Neutrophil (primary cell): ENCODE measurements at regions not wholly inside any gene's neighbourhood (a gene's known extent, or its start where the extent isn't known, plus 50 kb on each side); places are given as distances from the start of the nearest gene placed in this dataset.

Source experiments
- H3K27ac ChIP-seq: fragments of 200-600 bp; sonication (generic); 2 replicates; pipeline ENCODE4 v1.5.1; 2016; ENCODE audit warnings: mild to moderate bottlenecking, moderate library complexity
- H3K27me3 ChIP-seq: fragments of 200-600 bp; sonication (generic); 2 replicates; pipeline ENCODE4 v1.6.0; 2016; ENCODE audit warnings: mild to moderate bottlenecking
- H3K36me3 ChIP-seq: fragments of 200-600 bp; sonication (generic); 2 replicates; pipeline ENCODE4 v1.5.1; 2017
- H3K4me1 ChIP-seq, 2 experiments: fragments of 200-600 bp in 1 of 2; sonication (generic) in 1 of 2; 1 replicate in 1 of 2; 2 replicates in 1 of 2; pipeline versions ENCODE4 v1.5.1 to v1.6.1; 2013 to 2016; ENCODE audit warnings: low read depth in 1 of 2, low read length in 1 of 2, mild to moderate bottlenecking in 1 of 2, moderate library complexity in 1 of 2; ENCODE audit not compliant: control insufficient read depth in 1 of 2, insufficient read depth in 1 of 2
- H3K4me3 ChIP-seq, 2 experiments: fragments of 200-600 bp in 1 of 2; sonication (generic) in 1 of 2; 1 replicate in 1 of 2; 2 replicates in 1 of 2; pipeline ENCODE4 v1.5.1; 2013 to 2016; ENCODE audit warnings: low read depth in 1 of 2, low read length in 1 of 2, mild to moderate bottlenecking in 1 of 2, moderate library complexity in 1 of 2
- H3K9me3 ChIP-seq: fragments of 200-600 bp; sonication (generic); 2 replicates; pipeline ENCODE4 v1.5.1; 2016
- TF ChIP-seq, protein P1 (sequence below): fragments of 200-600 bp; sonication (generic); IDR thresholded peaks from 2 replicates; pipeline ENCODE4 v1.5.1; 2016; ENCODE audit warnings: antibody characterized with exemption

DNA sequence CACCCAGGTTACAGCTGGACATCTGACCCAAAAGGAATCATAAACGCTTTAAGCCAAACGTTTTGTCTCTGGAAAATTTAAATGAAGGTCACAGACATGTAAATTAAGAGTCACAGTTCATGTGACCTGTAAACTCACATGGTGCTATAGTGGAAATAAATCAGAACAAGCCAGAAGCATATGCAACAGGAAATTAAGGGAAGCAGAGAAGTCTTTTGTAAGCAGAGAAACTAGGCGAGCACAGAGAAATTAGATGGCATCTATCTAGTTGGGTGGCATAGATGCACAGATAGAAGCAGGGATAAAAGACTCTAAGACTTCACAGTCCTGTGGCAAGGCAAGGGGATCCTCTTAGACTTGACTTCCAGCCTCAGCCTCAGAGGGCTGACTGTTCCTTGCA is 264.8 kb downstream of the GASK1B start:
- Histone ChIP-seq H3K27me3 (no peaks in the 10 kb centered on the region), H3K27ac (no peak overlapping the region), H3K4me3 (no peak overlapping the region), H3K36me3 (no peaks in the 10 kb centered on the region), H3K4me1 (no peaks in the 10 kb centered on the region), H3K9me3 (no peaks in the 10 kb centered on the region)
- TF ChIP-seq, protein P1, sequence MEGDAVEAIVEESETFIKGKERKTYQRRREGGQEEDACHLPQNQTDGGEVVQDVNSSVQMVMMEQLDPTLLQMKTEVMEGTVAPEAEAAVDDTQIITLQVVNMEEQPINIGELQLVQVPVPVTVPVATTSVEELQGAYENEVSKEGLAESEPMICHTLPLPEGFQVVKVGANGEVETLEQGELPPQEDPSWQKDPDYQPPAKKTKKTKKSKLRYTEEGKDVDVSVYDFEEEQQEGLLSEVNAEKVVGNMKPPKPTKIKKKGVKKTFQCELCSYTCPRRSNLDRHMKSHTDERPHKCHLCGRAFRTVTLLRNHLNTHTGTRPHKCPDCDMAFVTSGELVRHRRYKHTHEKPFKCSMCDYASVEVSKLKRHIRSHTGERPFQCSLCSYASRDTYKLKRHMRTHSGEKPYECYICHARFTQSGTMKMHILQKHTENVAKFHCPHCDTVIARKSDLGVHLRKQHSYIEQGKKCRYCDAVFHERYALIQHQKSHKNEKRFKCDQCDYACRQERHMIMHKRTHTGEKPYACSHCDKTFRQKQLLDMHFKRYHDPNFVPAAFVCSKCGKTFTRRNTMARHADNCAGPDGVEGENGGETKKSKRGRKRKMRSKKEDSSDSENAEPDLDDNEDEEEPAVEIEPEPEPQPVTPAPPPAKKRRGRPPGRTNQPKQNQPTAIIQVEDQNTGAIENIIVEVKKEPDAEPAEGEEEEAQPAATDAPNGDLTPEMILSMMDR = no peak

DNA sequence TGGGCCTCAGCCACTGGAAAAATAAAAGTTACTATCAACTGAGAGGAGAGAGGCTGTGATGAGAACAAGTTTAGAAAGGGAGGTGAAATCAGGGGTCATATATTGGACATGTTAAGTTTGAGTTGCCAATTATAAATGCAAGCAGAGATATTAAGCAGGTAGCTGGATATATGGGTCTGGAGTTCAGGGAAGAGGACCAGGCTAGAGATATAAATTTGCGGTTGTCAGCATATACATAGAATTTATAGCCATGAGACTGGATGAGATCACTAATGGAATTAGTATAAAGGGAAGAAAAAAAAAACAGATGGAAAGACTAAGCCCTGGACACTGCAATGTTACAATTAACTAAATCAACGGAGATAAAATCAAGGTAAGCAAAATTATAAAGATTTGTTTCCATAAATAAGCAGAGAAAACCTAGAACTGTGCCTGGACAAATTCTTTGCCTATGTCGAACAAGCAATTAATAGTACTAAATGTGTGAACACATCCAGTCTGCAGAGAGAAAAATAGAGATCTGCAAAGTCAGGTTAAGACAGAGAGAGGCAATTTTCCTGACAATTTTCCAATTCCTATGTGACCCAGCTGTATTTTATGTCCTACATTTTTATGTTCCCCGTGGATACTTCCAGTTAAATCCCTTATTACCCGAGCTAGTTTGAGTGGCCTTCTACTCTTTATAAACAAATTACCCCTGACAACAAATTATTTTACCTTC is 265.4 kb downstream of the GASK1B start:
- no peaks in the 10 kb centered on the region for H3K27me3 ChIP-seq
- TF ChIP-seq, protein P1 = no peak
- H3K4me1 ChIP-seq = no peaks in the 10 kb centered on the region
- no peaks in the 10 kb centered on the region for H3K9me3 ChIP-seq
- no peaks in the 10 kb centered on the region for H3K36me3 ChIP-seq
- no peak overlapping the region for H3K27ac ChIP-seq
- no peak overlapping the region for H3K4me3 ChIP-seq

DNA sequence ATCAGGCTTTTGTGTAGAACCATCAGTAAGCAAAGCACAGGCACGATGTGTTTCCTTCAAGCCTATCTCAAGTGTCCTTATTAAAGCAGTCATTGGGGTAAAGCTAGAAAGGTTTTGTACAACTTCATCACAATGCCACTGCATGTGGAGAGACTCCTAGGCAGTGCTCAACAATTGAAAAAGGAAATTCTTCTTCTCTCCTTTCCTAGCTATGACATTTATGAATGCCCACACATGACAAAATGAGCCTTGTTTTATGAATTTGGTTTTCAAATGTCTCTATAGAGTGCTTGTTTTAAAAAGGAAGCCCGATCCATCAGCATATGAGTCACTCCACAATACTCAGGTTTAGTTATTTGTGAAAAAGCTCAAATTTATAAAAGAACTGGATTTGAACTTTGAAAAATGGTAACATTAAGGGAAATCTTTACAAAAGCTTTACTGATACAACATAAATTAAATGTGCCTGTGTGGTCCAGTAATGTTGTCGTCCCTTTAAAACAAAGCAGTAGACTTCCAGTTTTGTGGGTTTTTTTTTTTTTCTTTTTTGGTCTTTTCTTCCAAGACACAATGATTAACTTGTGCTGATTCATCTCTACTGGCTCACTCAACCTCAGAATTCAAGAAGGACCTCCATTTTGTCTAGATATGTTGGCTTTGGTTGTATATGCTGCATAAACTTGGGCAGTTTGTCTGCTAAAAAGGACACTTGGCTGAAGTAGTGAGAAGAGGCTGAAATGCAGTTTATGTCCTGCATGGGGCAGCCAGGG is 273.8 kb downstream of the GASK1B start:
- no peak overlapping the region for H3K4me3 ChIP-seq
- no peaks in the 10 kb centered on the region for H3K36me3 ChIP-seq
- no peak overlapping the region for H3K27ac ChIP-seq
- no peaks in the 10 kb centered on the region for H3K27me3 ChIP-seq
- TF ChIP-seq, protein P1 = no peak
- H3K9me3 ChIP-seq = no peaks in the 10 kb centered on the region
- H3K4me1 ChIP-seq = no peaks in the 10 kb centered on the region

DNA sequence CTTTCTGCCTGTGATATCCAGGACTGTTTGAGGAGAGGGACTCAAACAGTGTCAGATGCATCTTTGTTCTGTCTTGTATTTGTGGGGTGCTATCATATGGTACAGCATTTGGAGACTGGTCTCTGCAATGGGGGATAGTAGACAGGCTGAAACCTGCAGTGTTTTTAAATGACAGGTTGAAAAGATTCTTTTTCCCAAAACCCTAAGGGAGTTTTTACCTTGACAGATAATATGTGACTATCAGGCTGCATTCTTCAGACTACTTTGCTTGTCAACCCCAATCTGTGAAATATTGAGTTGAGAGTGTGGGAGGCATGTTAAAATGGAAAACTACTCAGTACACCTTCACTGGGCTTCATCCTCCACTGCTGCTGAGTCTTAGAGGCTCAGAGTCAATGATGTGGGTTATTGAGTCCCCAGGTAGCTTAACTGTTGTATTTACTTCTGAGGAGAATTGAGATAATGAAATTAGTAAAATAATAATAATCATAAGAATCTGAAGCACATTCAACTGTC is 274.9 kb downstream of the GASK1B start:
- TF ChIP-seq, protein P1 = no peak
- no peak overlapping the region for H3K27ac ChIP-seq
- no peaks in the 10 kb centered on the region for H3K9me3 ChIP-seq
- no peaks in the 10 kb centered on the region for H3K27me3 ChIP-seq
- H3K4me1 ChIP-seq = no peaks in the 10 kb centered on the region
- H3K4me3 ChIP-seq = no peak overlapping the region
- no peaks in the 10 kb centered on the region for H3K36me3 ChIP-seq

DNA sequence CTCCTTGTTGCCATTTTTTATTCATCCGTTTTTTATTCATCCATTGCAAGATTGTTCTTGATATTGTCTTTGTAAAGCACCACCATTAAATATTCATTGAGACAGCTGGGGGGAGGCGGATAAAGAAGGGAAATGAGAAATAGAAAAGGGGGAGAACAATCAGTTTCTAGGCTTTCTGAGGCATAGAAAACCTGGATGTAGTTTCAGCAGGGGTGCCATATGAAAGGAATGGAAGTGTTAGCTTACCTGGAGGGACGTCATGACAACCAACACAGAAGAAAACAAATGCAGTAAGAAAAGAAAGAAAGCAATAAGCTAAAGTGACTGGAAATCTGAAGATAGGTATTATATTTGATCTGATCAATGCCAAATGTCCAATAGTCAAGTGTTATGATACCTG is 276.1 kb downstream of the GASK1B start:
- Histone ChIP-seq H3K4me1 (no peaks in the 10 kb centered on the region), H3K27ac (no peak overlapping the region), H3K4me3 (no peak overlapping the region), H3K36me3 (no peaks in the 10 kb centered on the region), H3K27me3 (no peaks in the 10 kb centered on the region), H3K9me3 (no peaks in the 10 kb centered on the region)
- TF ChIP-seq, protein P1 = no peak
